ENCODE measurements at regions not wholly inside any gene's neighbourhood (a gene's known extent, or its start where the extent isn't known, plus 50 kb on each side); places are given as distances from the start of the nearest gene placed in this dataset.

DNA sequence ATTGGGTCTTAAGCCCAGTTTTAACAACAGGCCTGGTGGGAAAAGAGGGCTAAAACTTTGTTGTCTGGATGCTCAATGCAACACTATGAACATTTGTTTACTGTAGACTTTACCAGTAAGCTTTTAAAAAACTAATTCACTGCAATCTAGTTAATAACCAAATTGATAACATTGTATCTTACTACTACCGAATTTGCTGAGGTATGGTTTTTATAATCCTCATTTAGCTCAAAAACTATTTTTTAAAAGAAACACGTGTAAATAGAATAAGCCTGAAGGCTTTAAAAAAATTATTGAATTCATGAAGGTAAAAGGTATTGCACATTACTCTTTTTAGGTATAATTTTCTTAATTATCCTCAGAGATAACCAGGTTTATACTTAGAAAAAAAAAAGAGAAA is 500.6 kb downstream of the RWDD3 start (continued):
- TF ChIP-seq ZNF157 (tag by site-specific recombination; IDR thresholded peaks at IDR 0.05) (no peak), ZNF175 (tag by site-specific recombination; IDR thresholded peaks at IDR 0.05) (no peak)

DNA sequence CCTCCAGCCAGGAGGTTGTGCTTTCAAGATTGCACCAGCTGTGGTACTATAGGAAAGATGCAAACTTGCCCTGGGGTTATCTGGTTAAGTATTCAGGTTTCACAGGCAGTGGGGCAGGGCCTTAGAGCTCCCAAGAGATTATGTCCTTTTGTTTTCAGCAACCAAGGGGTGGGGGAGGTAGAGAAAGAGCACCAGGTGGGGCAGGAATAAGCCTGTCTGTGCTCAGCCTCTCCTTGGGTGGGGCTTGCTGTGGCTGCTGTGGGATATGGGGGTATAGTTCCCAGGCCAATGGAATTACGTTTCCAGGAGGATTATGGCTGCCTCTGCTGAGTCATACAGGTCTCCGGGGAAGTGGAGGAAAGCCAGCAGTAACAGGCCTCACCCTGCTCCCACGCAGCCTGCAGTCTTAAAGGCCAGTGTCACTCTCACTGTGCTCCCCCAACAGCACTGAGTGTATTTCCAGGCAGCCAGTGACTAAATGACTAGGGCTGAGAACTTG is 508.6 kb downstream of the RWDD3 start:
- H3K4me1 ChIP-seq (ENCODE audit: control insufficient read depth, insufficient read depth, low read length): no peaks in the 10 kb centered on the region
- H3K36me3 ChIP-seq (ENCODE audit: control insufficient read depth in 2 of 2, insufficient read depth in 1 of 2, low read length in 2 of 2): no peaks in the 10 kb centered on the region
- no peaks in the 10 kb centered on the region for H3K9me3 ChIP-seq (ENCODE audit: control insufficient read depth, insufficient read depth, low read depth, low read length)
- no peak overlapping the region for H3K4me3 ChIP-seq (ENCODE audit: low read depth, low read length)
- ChIA-PET CTCF (no interaction called here), POLR2A (no interaction called here)
- H3K27ac ChIP-seq (ENCODE audit: extremely low read depth, low read depth, low read length): no peak overlapping the region
- TF ChIP-seq, protein P1, sequence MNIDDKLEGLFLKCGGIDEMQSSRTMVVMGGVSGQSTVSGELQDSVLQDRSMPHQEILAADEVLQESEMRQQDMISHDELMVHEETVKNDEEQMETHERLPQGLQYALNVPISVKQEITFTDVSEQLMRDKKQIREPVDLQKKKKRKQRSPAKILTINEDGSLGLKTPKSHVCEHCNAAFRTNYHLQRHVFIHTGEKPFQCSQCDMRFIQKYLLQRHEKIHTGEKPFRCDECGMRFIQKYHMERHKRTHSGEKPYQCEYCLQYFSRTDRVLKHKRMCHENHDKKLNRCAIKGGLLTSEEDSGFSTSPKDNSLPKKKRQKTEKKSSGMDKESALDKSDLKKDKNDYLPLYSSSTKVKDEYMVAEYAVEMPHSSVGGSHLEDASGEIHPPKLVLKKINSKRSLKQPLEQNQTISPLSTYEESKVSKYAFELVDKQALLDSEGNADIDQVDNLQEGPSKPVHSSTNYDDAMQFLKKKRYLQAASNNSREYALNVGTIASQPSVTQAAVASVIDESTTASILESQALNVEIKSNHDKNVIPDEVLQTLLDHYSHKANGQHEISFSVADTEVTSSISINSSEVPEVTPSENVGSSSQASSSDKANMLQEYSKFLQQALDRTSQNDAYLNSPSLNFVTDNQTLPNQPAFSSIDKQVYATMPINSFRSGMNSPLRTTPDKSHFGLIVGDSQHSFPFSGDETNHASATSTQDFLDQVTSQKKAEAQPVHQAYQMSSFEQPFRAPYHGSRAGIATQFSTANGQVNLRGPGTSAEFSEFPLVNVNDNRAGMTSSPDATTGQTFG (tag by site-specific recombination; IDR thresholded peaks at IDR 0.05; ENCODE audit: borderline replicate concordance): no peak
- TF ChIP-seq ZNF664 (tag by site-specific recombination; IDR thresholded peaks at IDR 0.05) (no peak), ZNF221 (tag by site-specific recombination; IDR thresholded peaks at IDR 0.05; ENCODE audit: borderline replicate concordance) (no peak), ZNF202 (tag by site-specific recombination; IDR thresholded peaks at IDR 0.05; ENCODE audit: borderline replicate concordance) (no peak), TRIM28 (IDR thresholded peaks at IDR 0.05; ENCODE audit: borderline replicate concordance, low read length) (no peak), ZNF677 (tag by site-specific recombination; IDR thresholded peaks at IDR 0.05) (no peak), GLI4 (tag by site-specific recombination; IDR thresholded peaks at IDR 0.05) (no peak), ZNF274 (IDR thresholded peaks at IDR 0.05; ENCODE audit: low read length) (no peak), ZNF274 (tag by site-specific recombination; IDR thresholded peaks at IDR 0.05; ENCODE audit: borderline replicate concordance) (no peak), ZSCAN16 (tag by site-specific recombination; IDR thresholded peaks at IDR 0.05) (no peak), ZNF239 (tag by site-specific recombination; IDR thresholded peaks at IDR 0.05) (no peak), BCL11A (tag by site-specific recombination; IDR thresholded peaks at IDR 0.05; ENCODE audit: low read depth) (no peak)
- TF ChIP-seq, protein P2, sequence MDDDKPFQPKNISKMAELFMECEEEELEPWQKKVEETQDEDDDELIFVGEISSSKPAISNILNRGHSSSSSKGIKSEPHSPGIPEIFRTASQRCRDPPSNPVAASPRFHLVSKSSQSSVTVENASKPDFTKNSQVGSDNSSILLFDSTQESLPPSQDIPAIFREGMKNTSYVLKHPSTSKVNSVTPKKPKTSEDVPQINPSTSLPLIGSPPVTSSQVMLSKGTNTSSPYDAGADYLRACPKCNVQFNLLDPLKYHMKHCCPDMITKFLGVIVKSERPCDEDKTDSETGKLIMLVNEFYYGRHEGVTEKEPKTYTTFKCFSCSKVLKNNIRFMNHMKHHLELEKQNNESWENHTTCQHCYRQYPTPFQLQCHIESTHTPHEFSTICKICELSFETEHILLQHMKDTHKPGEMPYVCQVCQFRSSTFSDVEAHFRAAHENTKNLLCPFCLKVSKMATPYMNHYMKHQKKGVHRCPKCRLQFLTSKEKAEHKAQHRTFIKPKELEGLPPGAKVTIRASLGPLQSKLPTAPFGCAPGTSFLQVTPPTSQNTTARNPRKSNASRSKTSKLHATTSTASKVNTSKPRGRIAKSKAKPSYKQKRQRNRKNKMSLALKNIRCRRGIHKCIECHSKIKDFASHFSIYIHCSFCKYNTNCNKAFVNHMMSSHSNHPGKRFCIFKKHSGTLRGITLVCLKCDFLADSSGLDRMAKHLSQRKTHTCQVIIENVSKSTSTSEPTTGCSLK (tag by site-specific recombination; IDR thresholded peaks at IDR 0.05): no peak
- TF ChIP-seq, protein P3, sequence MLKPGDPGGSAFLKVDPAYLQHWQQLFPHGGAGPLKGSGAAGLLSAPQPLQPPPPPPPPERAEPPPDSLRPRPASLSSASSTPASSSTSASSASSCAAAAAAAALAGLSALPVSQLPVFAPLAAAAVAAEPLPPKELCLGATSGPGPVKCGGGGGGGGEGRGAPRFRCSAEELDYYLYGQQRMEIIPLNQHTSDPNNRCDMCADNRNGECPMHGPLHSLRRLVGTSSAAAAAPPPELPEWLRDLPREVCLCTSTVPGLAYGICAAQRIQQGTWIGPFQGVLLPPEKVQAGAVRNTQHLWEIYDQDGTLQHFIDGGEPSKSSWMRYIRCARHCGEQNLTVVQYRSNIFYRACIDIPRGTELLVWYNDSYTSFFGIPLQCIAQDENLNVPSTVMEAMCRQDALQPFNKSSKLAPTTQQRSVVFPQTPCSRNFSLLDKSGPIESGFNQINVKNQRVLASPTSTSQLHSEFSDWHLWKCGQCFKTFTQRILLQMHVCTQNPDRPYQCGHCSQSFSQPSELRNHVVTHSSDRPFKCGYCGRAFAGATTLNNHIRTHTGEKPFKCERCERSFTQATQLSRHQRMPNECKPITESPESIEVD (tag by site-specific recombination; IDR thresholded peaks at IDR 0.05): no peak

DNA sequence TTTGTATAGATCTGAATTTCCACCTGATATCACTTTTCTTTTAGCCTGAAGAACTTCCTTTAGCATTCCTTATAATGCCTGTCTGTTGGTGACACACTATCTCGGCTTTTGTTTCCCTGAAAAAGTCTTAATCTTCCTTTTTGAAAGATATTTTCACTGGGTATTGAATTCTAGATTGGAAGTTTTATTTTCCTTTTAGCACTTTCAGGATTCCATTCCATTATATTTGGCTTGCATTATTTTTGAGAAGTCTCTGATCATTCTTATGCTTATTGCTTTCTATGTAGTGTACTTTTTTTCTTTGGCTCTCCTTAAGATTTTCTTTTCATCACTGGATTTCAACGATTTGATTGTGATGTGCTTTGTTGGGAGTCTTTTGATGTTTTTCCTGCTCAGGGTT is 510.7 kb downstream of the RWDD3 start:
- CTCF ChIA-PET: no interaction called here
- Histone ChIP-seq H3K4me1 (ENCODE audit: control insufficient read depth, insufficient read depth, low read length) (no peaks in the 10 kb centered on the region), H3K4me3 (ENCODE audit: low read depth, low read length) (no peak overlapping the region), H3K27ac (ENCODE audit: extremely low read depth, low read depth, low read length) (no peak overlapping the region), H3K36me3 (ENCODE audit: control insufficient read depth in 2 of 2, insufficient read depth in 1 of 2, low read length in 2 of 2) (no peaks in the 10 kb centered on the region), H3K9me3 (ENCODE audit: control insufficient read depth, insufficient read depth, low read depth, low read length) (no peaks in the 10 kb centered on the region)
- POLR2A ChIA-PET: no interaction called here
- TF ChIP-seq ZBTB7A (tag by site-specific recombination; IDR thresholded peaks at IDR 0.05; ENCODE audit: low read depth): no peak
- TF ChIP-seq, protein P4, sequence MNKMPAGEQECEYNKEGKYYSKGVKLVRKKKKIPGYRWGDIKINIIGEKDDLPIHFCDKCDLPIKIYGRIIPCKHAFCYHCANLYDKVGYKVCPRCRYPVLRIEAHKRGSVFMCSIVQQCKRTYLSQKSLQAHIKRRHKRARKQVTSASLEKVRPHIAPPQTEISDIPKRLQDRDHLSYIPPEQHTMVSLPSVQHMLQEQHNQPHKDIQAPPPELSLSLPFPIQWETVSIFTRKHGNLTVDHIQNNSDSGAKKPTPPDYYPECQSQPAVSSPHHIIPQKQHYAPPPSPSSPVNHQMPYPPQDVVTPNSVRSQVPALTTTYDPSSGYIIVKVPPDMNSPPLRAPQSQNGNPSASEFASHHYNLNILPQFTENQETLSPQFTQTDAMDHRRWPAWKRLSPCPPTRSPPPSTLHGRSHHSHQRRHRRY (tag by site-specific recombination; IDR thresholded peaks at IDR 0.05): no peak
- no peak for TF ChIP-seq ZNF768 (tag by site-specific recombination; IDR thresholded peaks at IDR 0.05)
- TF ChIP-seq, protein P5, sequence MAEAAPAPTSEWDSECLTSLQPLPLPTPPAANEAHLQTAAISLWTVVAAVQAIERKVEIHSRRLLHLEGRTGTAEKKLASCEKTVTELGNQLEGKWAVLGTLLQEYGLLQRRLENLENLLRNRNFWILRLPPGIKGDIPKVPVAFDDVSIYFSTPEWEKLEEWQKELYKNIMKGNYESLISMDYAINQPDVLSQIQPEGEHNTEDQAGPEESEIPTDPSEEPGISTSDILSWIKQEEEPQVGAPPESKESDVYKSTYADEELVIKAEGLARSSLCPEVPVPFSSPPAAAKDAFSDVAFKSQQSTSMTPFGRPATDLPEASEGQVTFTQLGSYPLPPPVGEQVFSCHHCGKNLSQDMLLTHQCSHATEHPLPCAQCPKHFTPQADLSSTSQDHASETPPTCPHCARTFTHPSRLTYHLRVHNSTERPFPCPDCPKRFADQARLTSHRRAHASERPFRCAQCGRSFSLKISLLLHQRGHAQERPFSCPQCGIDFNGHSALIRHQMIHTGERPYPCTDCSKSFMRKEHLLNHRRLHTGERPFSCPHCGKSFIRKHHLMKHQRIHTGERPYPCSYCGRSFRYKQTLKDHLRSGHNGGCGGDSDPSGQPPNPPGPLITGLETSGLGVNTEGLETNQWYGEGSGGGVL (tag by site-specific recombination; IDR thresholded peaks at IDR 0.05): no peak
- no peak for TF ChIP-seq ZNF335 (tag by site-specific recombination; conservative IDR thresholded peaks at IDR 0.05)
- no peak for TF ChIP-seq ZNF785 (tag by site-specific recombination; IDR thresholded peaks at IDR 0.05)
- TF ChIP-seq ZBTB8A (tag by site-specific recombination; IDR thresholded peaks at IDR 0.05): no peak
- TF ChIP-seq ZNF560 (tag by site-specific recombination; IDR thresholded peaks at IDR 0.05; ENCODE audit: borderline replicate concordance): no peak
- TF ChIP-seq, protein P6, sequence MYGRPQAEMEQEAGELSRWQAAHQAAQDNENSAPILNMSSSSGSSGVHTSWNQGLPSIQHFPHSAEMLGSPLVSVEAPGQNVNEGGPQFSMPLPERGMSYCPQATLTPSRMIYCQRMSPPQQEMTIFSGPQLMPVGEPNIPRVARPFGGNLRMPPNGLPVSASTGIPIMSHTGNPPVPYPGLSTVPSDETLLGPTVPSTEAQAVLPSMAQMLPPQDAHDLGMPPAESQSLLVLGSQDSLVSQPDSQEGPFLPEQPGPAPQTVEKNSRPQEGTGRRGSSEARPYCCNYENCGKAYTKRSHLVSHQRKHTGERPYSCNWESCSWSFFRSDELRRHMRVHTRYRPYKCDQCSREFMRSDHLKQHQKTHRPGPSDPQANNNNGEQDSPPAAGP (tag by site-specific recombination; IDR thresholded peaks at IDR 0.05): no peak

All from HEK293 (cell line).